HCT116 (cell line): ENCODE measurements at regions not wholly inside any gene's neighbourhood (a gene's known extent, or its start where the extent isn't known, plus 50 kb on each side); places are given as distances from the start of the nearest gene placed in this dataset.

Experiments used
- ATAC-seq: fragments of 200-7000 bp; cut with Tn5 transposase; 2 replicates; pipeline ENCODE4 v1.9.1; 2020; ENCODE audit warnings: mild to moderate bottlenecking, moderate library complexity
- BruUV-seq: library from RNA; stranded (reverse); fragments of 400-500 nt; replicated peaks from 2 replicates; lab custom pipeline; 2021; lab: Mats Ljungman, UMichigan
- CTCF ChIA-PET: fragments of 300-600 bp; sonication (Branson Sonifier 250); formaldehyde crosslinking; loops from one replicate; lab custom pipeline; 2021; ENCODE audit warnings: antibody characterized with exemption; lab: Charles Lee
- POLR2A ChIA-PET: fragments of 300-600, 350-600 bp; sonication (Branson Sonifier 250); formaldehyde crosslinking; loops from one replicate; lab custom pipeline; 2021; ENCODE audit warnings: antibody characterized with exemption; lab: Charles Lee
- RAD21 ChIA-PET, 2 experiments: fragments of 300-600 bp; sonication (Branson Sonifier 250); formaldehyde crosslinking; loops; one replicate each; lab custom pipeline; 2023; ENCODE audit warnings: low total read pairs in 2 of 2; ENCODE audit not compliant: uncharacterized antibody in 2 of 2, unreplicated experiment in 2 of 2, low non-redundant PET in 1 of 2; lab: Charles Lee
- DNase-seq: peaks from one replicate; pipeline ENCODE4 v3.0.0-alpha.2; 2010; ENCODE audit warnings: low read depth, low spot score
- H2AFZ ChIP-seq: fragments of 200-600 bp; shearing (Covaris generic), sonication (generic); 2 replicates; pipeline ENCODE4 v1.6.1; 2017; ENCODE audit warnings: low read depth, mixed run types, mixed read lengths, antibody characterized with exemption, low read length; ENCODE audit not compliant: poor library complexity, severe bottlenecking
- H3K27ac ChIP-seq: 2 replicates; pipeline ENCODE4 v1.5.1; 2012; ENCODE audit warnings: low read depth, low read length
- H3K27me3 ChIP-seq: fragments of 200-600 bp; sonication (generic); 2 replicates; pipeline ENCODE4 v1.6.1; 2016; ENCODE audit warnings: mixed run types, low read length, mixed read lengths; ENCODE audit not compliant: insufficient read depth
- H3K36me3 ChIP-seq, 2 experiments: fragments of 200-500 bp in 1 of 2; fragments of 200-600 bp in 1 of 2; sonication (Bioruptor generic) in 1 of 2; sonication (generic) in 1 of 2; 2 replicates each; pipeline versions ENCODE4 v1.5.1 to v1.6.1; 2014 to 2016; ENCODE audit warnings: low read length in 2 of 2, inconsistent platforms in 1 of 2, mixed read lengths in 1 of 2, mixed run types in 1 of 2; ENCODE audit not compliant: insufficient read depth in 2 of 2, control insufficient read depth in 1 of 2
- H3K4me1 ChIP-seq, 2 experiments: fragments of 200-600 bp in 1 of 2; sonication (generic) in 1 of 2; 2 replicates each; pipeline versions ENCODE4 v1.5.1 to v1.6.1; 2012 to 2017; ENCODE audit warnings: low read length in 2 of 2, inconsistent platforms in 1 of 2, mild to moderate bottlenecking in 1 of 2, mixed read lengths in 1 of 2, mixed run types in 1 of 2, moderate library complexity in 1 of 2; ENCODE audit not compliant: insufficient read depth in 2 of 2, control insufficient read depth in 1 of 2
- H3K4me2 ChIP-seq: fragments of 200-600 bp; sonication (generic); 2 replicates; pipeline ENCODE4 v1.6.1; 2017; ENCODE audit warnings: mixed run types, low read length, mixed read lengths
- H3K4me3 ChIP-seq, 2 experiments: fragments of 200-600 bp in 1 of 2; sonication (generic) in 1 of 2; replicated peaks in 1 of 2; 2 replicates each; pipeline ENCODE4 v1.5.1; 2011 to 2016; ENCODE audit warnings: low read length in 2 of 2, control low read depth in 1 of 2, low read depth in 1 of 2, mild to moderate bottlenecking in 1 of 2, mixed read lengths in 1 of 2, mixed run types in 1 of 2
- H3K79me2 ChIP-seq: fragments of 200-600 bp; sonication (generic); 2 replicates; pipeline ENCODE4 v1.6.1; 2017; ENCODE audit warnings: mild to moderate bottlenecking, mixed run types, low read length, moderate library complexity, mixed read lengths; ENCODE audit not compliant: insufficient read depth
- H3K9ac ChIP-seq: fragments of 200-600 bp; sonication (generic); 2 replicates; pipeline ENCODE4 v1.6.1; 2016; ENCODE audit warnings: low read length, mixed read lengths
- H3K9me2 ChIP-seq: fragments of 200-600 bp; sonication (generic), shearing (Covaris generic); 2 replicates; pipeline ENCODE4 v1.6.1; 2017; ENCODE audit warnings: mixed run types, mild to moderate bottlenecking, moderate library complexity; ENCODE audit not compliant: insufficient read depth
- H3K9me3 ChIP-seq, 2 experiments: fragments of 200-500 bp in 1 of 2; fragments of 200-600 bp in 1 of 2; sonication (Bioruptor generic) in 1 of 2; sonication (generic) in 1 of 2; 2 replicates each; pipeline ENCODE4 v1.6.1; 2014 to 2017; ENCODE audit warnings: low read length in 2 of 2, mixed read lengths in 2 of 2, inconsistent platforms in 1 of 2, low read depth in 1 of 2, mild to moderate bottlenecking in 1 of 2, mixed run types in 1 of 2, moderate library complexity in 1 of 2; ENCODE audit not compliant: control insufficient read depth in 1 of 2, insufficient read depth in 1 of 2
- H4K20me1 ChIP-seq: fragments of 200-600 bp; sonication (generic), shearing (Covaris generic); 2 replicates; pipeline ENCODE4 v1.6.1; 2017; ENCODE audit warnings: mixed run types, mild to moderate bottlenecking, moderate library complexity; ENCODE audit not compliant: insufficient read depth
- ATF3 ChIP-seq: IDR thresholded peaks from 2 replicates; pipeline ENCODE4 v1.6.1; 2012
- CBX3 ChIP-seq: IDR thresholded peaks from 2 replicates; pipeline ENCODE4 v1.6.1; 2012; ENCODE audit warnings: low read depth
- CEBPB ChIP-seq: IDR thresholded peaks from 2 replicates; pipeline ENCODE4 v1.6.1; 2012; ENCODE audit warnings: low read depth
- EZH2 ChIP-seq: fragments of 200-600 bp; sonication (generic); IDR thresholded peaks from 2 replicates; pipeline ENCODE4 v1.6.1; 2017; ENCODE audit warnings: antibody characterized with exemption, mixed run types
- MAX ChIP-seq: IDR thresholded peaks from 2 replicates; pipeline ENCODE4 v1.6.1; 2012
- REST ChIP-seq: IDR thresholded peaks from 2 replicates; pipeline ENCODE4 v1.6.1; 2012; ENCODE audit warnings: low read depth
- TCF7L2 ChIP-seq: IDR thresholded peaks from 2 replicates; pipeline ENCODE4 v1.7.0; 2011; ENCODE audit warnings: borderline replicate concordance, inconsistent platforms; ENCODE audit not compliant: insufficient read depth, insufficient read length; ENCODE audit errors: extremely low read depth
- YY1 ChIP-seq: IDR thresholded peaks from 2 replicates; pipeline ENCODE4 v1.6.1; 2011; ENCODE audit warnings: low read length, low read depth, moderate library complexity, mild to moderate bottlenecking; ENCODE audit not compliant: insufficient replicate concordance; ENCODE audit errors: extremely low read depth
- ZBTB33 ChIP-seq: IDR thresholded peaks from 2 replicates; pipeline ENCODE4 v1.6.1; 2011; ENCODE audit warnings: mild to moderate bottlenecking, low read length, moderate library complexity; ENCODE audit not compliant: insufficient replicate concordance; ENCODE audit errors: extremely low read depth
- ZNF274 ChIP-seq: fragments of 200-500 bp; sonication (Bioruptor generic); IDR thresholded peaks from 2 replicates; pipeline ENCODE4 v1.6.1; 2014; ENCODE audit warnings: mild to moderate bottlenecking, low read depth, low read length, inconsistent platforms
- intact Hi-C: fragments of 100-400 bp; cut with micrococcal nuclease; formaldehyde crosslinking; loops from 2 replicates; pipeline ENCODE4 v1.10.0; 2022

- ATAC-seq: no peak
- Histone ChIP-seq H3K4me2 (no peak overlapping the region), H3K36me3 (no peaks in the 10 kb centered on the region), H2AFZ (no peak overlapping the region), H4K20me1 (no peaks in the 10 kb centered on the region), H3K9me2 (no peaks in the 10 kb centered on the region), H3K9me3 (peaks cover 3 to 17% of the 10 kb centered on the region in 2 experiments; a peak in 2 of 4 replicates), H3K4me1 (no peaks in the 10 kb centered on the region), H3K79me2 (no peaks in the 10 kb centered on the region), H3K9ac (no peak overlapping the region), H3K4me3 (no peak overlapping the region), H3K27me3 (no peaks in the 10 kb centered on the region), H3K27ac (no peak overlapping the region)
- RAD21 ChIA-PET: no interaction called here
- TF ChIP-seq CEBPB (no peak), ATF3 (no peak), TCF7L2 (no peak), YY1 (no peak), MAX (no peak), ZNF274 (no peak), REST (no peak), CBX3 (no peak), EZH2 (no peak), ZBTB33 (no peak)
- CTCF ChIA-PET: no interaction called here
- no peak for DNase-seq
- POLR2A ChIA-PET: no interaction called here
- intact Hi-C loops: no loop called here
- BruUV-seq: no TSS peak
Observed at GRCh38 chr4:23058165-23058776, 365.5 kb downstream of the GBA3 start.
